GM20431 (cell line): ENCODE measurements at regions not wholly inside any gene's neighbourhood (a gene's known extent, or its start where the extent isn't known, plus 50 kb on each side); places are given as distances from the start of the nearest gene placed in this dataset.

ENCODE experiments used
- in situ Hi-C: fragments of 300-500 bp; cut with MseI, MboI; formaldehyde crosslinking; loops from one replicate; pipeline ENCODE4 v1.15.0; 2020; ENCODE audit warnings: low sequenced_read_pairs; ENCODE audit not compliant: unreplicated experiment

- in situ Hi-C loops: no loop called here
Measured at GRCh38 chr4:126718136-126718535, 914.6 kb upstream of the INTU start.

GRCh38 chr4:126719852-126720251, 912.9 kb upstream of the INTU start:
- in situ Hi-C loops: no loop called here

- in situ Hi-C loops: no loop called here
Measured at GRCh38 chr4:126725906-126726305, 906.9 kb upstream of the INTU start.

GRCh38 chr4:126727461-126727860, 905.3 kb upstream of the INTU start:
- in situ Hi-C loops: no loop called here

- in situ Hi-C loops: no loop called here
Measured at GRCh38 chr4:126731062-126731461, 901.7 kb upstream of the INTU start.

- in situ Hi-C loops: no loop called here
Measured at GRCh38 chr4:126733301-126733700, 899.5 kb upstream of the INTU start.

- in situ Hi-C loops: no loop called here
Measured at GRCh38 chr4:126734465-126734864, 898.3 kb upstream of the INTU start.

- in situ Hi-C loops: no loop called here
Measured at GRCh38 chr4:126735294-126736132, 897.2 kb upstream of the INTU start.

- in situ Hi-C loops: no loop called here
Measured at GRCh38 chr4:126736133-126736518, 896.6 kb upstream of the INTU start.

- in situ Hi-C loops: no loop called here
Measured at GRCh38 chr4:126737899-126738526, 894.7 kb upstream of the INTU start.

GRCh38 chr4:126738527-126738923, 894.2 kb upstream of the INTU start:
- in situ Hi-C loops: no loop called here

- in situ Hi-C loops: no loop called here
Measured at GRCh38 chr4:126738926-126739325, 893.8 kb upstream of the INTU start.

- in situ Hi-C loops: no loop called here
Measured at GRCh38 chr4:126740687-126741086, 892.1 kb upstream of the INTU start.

GRCh38 chr4:126742048-126742447, 890.7 kb upstream of the INTU start:
- in situ Hi-C loops: no loop called here

- in situ Hi-C loops: no loop called here
Measured at GRCh38 chr4:126742885-126743284, 889.9 kb upstream of the INTU start.

- in situ Hi-C loops: no loop called here
Measured at GRCh38 chr4:126748736-126749135, 884.0 kb upstream of the INTU start.

GRCh38 chr4:126750723-126751122, 882.0 kb upstream of the INTU start:
- in situ Hi-C loops: no loop called here

GRCh38 chr4:126752126-126752525, 880.6 kb upstream of the INTU start:
- in situ Hi-C loops: no loop called here

- in situ Hi-C loops: no loop called here
Measured at GRCh38 chr4:126752702-126753101, 880.1 kb upstream of the INTU start.

GRCh38 chr4:126753592-126753991, 879.2 kb upstream of the INTU start:
- in situ Hi-C loops: no loop called here

GRCh38 chr4:126755506-126755905, 877.3 kb upstream of the INTU start:
- in situ Hi-C loops: no loop called here
